IPS-18a (cell line): ENCODE measurements at regions not wholly inside any gene's neighbourhood (a gene's known extent, or its start where the extent isn't known, plus 50 kb on each side); places are given as distances from the start of the nearest gene placed in this dataset.

Experiments used
- H3K27ac ChIP-seq: one replicate; pipeline ENCODE4 v1.5.1; 2013; ENCODE audit warnings: low read length
- H3K27me3 ChIP-seq: one replicate; pipeline ENCODE4 v1.6.1; 2013; ENCODE audit warnings: mild to moderate bottlenecking, low read length; ENCODE audit not compliant: control insufficient read depth, insufficient read depth
- H3K36me3 ChIP-seq: one replicate; pipeline ENCODE4 v1.6.1; 2013; ENCODE audit warnings: low read depth, low read length; ENCODE audit not compliant: control insufficient read depth
- H3K4me1 ChIP-seq: one replicate; pipeline ENCODE4 v1.6.1; 2013; ENCODE audit warnings: low read depth, low read length; ENCODE audit not compliant: control insufficient read depth
- H3K4me3 ChIP-seq: one replicate; pipeline ENCODE4 v1.5.1; 2013; ENCODE audit warnings: low read length
- H3K9ac ChIP-seq: one replicate; pipeline ENCODE4 v1.6.1; 2013; ENCODE audit warnings: mild to moderate bottlenecking, low read length, moderate library complexity
- H3K9me3 ChIP-seq: one replicate; pipeline ENCODE4 v1.6.1; 2013; ENCODE audit warnings: low read depth, low read length; ENCODE audit not compliant: control insufficient read depth

GRCh38 chr7:84844771-84845170 lies 342.1 kb downstream of the SEMA3D start:
- no peaks in the 10 kb centered on the region for H3K9me3 ChIP-seq
- H3K36me3 ChIP-seq, result no peaks in the 10 kb centered on the region
- H3K27me3 ChIP-seq, result no peaks in the 10 kb centered on the region
- no peak overlapping the region for H3K9ac ChIP-seq
- H3K4me1 ChIP-seq, result no peaks in the 10 kb centered on the region
- H3K4me3 ChIP-seq, result no peak overlapping the region
- H3K27ac ChIP-seq, result no peak overlapping the region

GRCh38 chr7:84841809-84842208 lies 345.0 kb downstream of the SEMA3D start:
- Histone ChIP-seq H3K9me3 (no peaks in the 10 kb centered on the region), H3K4me1 (no peaks in the 10 kb centered on the region), H3K27me3 (no peaks in the 10 kb centered on the region), H3K9ac (no peak overlapping the region), H3K36me3 (no peaks in the 10 kb centered on the region), H3K4me3 (no peak overlapping the region), H3K27ac (no peak overlapping the region)

DNA sequence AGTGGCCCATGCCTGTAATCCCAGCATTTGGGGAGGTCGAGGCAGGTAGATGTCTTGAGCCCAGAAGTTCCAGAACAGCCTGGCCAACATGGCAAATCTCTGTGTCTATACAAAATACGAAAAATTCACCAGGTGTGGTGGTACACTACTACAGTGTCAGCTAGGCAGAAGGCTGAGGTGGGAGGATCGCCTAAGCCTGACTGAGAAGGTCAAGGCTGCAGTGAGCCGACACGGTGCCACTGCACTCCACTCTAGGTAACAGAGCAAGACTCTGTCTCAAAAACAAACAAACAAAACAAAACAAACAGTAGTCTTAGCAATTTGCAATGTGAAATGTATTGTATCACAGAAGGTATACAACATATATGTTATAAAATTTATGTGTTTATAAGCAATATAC lies 348.0 kb downstream of the SEMA3D start:
- Histone ChIP-seq H3K36me3 (no peaks in the 10 kb centered on the region), H3K27ac (no peak overlapping the region), H3K9me3 (no peaks in the 10 kb centered on the region), H3K4me3 (no peak overlapping the region), H3K4me1 (no peaks in the 10 kb centered on the region), H3K9ac (no peak overlapping the region), H3K27me3 (no peaks in the 10 kb centered on the region)

GRCh38 chr7:84837405-84837804 lies 349.5 kb downstream of the SEMA3D start:
- Histone ChIP-seq H3K4me3 (no peak overlapping the region), H3K36me3 (no peaks in the 10 kb centered on the region), H3K27me3 (no peaks in the 10 kb centered on the region), H3K4me1 (no peaks in the 10 kb centered on the region), H3K9ac (no peak overlapping the region), H3K27ac (no peak overlapping the region), H3K9me3 (no peaks in the 10 kb centered on the region)

DNA sequence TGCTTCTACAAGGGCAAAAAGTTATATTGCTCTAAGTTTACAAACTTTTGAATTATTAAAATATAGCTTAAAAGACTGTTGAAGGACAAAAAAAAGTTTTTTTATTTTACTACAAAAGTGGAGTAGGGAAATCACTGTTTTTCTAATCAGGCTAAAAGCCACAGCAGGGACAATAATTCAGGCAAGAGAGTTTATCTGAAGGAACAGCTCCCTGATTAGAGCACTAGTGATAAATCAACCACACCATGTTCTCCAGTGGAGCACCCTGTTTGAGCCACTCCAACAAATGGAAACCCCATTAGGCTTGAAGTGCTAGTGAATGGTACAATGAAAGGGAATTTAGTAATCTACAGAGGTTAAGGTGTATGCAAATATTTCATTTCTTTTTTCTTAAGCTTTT lies 357.1 kb downstream of the SEMA3D start:
- Histone ChIP-seq H3K4me1 (no peaks in the 10 kb centered on the region), H3K27ac (no peak overlapping the region), H3K9ac (no peak overlapping the region), H3K4me3 (no peak overlapping the region), H3K27me3 (no peaks in the 10 kb centered on the region), H3K9me3 (no peaks in the 10 kb centered on the region), H3K36me3 (no peaks in the 10 kb centered on the region)

DNA sequence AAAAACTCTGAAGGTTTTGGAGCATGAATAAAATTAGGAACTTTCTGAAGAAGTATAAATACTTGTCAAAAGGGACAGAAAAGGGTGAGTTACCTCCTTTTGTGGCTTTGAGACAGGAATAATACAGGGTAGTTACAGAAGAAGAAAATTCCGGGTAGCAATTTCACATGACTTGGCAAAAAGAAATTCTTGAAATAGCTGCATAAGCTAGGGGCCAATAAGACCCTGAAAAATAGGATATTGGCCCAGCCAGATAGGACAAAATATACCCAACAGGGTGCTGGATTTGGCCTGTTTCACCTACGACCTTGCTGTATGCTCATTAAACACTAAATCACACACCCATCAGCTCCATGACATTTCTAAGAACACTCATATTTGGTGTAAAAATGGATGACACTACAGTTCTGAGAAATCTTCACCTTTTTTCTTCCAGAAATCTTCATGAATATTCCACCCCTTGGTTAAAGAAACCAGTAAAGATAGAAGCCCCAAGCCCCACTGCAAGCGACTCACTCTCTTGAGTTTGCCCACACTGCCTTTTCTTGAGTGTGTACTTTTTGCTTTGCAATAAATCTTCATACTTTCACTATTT lies 362.7 kb downstream of the SEMA3D start:
- Histone ChIP-seq H3K27me3 (no peaks in the 10 kb centered on the region), H3K9me3 (no peaks in the 10 kb centered on the region), H3K4me1 (no peaks in the 10 kb centered on the region), H3K27ac (no peak overlapping the region), H3K4me3 (no peak overlapping the region), H3K9ac (no peak overlapping the region), H3K36me3 (no peaks in the 10 kb centered on the region)

- no peaks in the 10 kb centered on the region for H3K36me3 ChIP-seq
- no peak overlapping the region for H3K27ac ChIP-seq
- H3K4me3 ChIP-seq, result no peak overlapping the region
- H3K4me1 ChIP-seq, result no peaks in the 10 kb centered on the region
- H3K9ac ChIP-seq, result no peak overlapping the region
- no peaks in the 10 kb centered on the region for H3K9me3 ChIP-seq
- H3K27me3 ChIP-seq, result no peaks in the 10 kb centered on the region
Observed at GRCh38 chr7:84823530-84823929, 363.3 kb downstream of the SEMA3D start.

- Histone ChIP-seq H3K27ac (no peak overlapping the region), H3K27me3 (no peaks in the 10 kb centered on the region), H3K9me3 (no peaks in the 10 kb centered on the region), H3K4me1 (no peaks in the 10 kb centered on the region), H3K4me3 (no peak overlapping the region), H3K9ac (no peak overlapping the region), H3K36me3 (no peaks in the 10 kb centered on the region)
Observed at GRCh38 chr7:84822941-84823510, 363.8 kb downstream of the SEMA3D start.

DNA sequence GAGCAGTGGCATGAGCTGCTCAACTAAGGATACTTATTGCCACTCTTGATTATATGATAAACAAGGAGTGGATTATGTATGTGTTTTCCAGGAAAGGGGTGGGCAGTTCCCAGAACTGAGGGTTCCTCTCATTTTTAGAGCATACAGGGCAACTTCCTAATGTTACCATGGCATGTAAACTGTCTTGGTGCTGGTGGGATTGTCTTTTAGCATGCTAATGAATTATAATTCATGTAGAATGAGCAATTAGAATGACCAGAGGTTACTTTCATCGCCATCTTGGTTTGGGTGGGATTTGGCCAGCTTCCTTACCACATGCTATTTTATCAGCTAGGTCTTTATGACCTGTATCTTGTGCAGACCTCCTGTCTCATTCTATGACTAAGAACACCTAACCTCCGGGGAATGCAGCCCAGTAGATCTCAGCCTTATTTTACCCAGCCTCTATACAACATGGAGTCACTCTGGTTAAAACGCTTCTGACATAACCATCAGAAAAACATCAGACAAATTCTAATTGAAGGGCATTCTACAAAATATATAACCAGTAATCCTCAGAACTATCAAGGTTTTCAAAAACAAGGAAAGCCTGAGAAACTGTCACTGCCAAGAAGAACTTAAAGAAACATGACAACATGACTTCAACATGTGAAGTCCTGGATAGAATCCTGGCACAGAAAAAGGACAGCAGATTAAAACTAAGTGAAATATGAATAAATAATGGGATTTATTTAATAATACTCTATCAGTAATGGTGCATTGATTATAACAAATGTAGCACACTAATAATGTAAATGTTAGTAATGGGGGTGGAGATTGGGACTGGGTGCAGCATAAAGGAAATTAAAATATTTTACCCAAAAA lies 365.0 kb downstream of the SEMA3D start:
- Histone ChIP-seq H3K9me3 (no peaks in the 10 kb centered on the region), H3K4me3 (no peak overlapping the region), H3K27ac (no peak overlapping the region), H3K4me1 (no peaks in the 10 kb centered on the region), H3K9ac (no peak overlapping the region), H3K27me3 (no peaks in the 10 kb centered on the region), H3K36me3 (no peaks in the 10 kb centered on the region)

DNA sequence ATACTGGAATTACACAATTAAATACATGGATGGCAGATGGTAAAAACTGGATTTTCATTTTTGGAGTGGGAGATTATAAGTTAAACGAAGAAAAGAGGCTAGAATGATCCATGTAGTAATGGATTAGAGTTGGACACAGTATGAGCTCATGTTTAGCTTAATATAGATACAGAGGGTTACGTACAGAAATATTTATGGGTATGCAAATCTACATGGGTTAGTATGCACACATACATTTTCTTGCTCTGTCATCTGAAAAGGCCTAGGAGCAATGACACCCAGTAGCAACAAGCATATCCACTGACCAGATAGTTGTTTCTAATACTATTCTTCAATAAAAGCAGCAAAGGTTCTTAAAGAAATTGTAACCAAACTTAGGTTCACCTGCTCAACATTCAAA lies 366.4 kb downstream of the SEMA3D start:
- no peaks in the 10 kb centered on the region for H3K9me3 ChIP-seq
- H3K9ac ChIP-seq, result no peak overlapping the region
- H3K27me3 ChIP-seq, result no peaks in the 10 kb centered on the region
- H3K36me3 ChIP-seq, result no peaks in the 10 kb centered on the region
- no peak overlapping the region for H3K4me3 ChIP-seq
- no peak overlapping the region for H3K27ac ChIP-seq
- no peaks in the 10 kb centered on the region for H3K4me1 ChIP-seq

GRCh38 chr7:84817016-84817415 lies 369.8 kb downstream of the SEMA3D start:
- H3K9ac ChIP-seq, result no peak overlapping the region
- no peaks in the 10 kb centered on the region for H3K4me1 ChIP-seq
- no peaks in the 10 kb centered on the region for H3K36me3 ChIP-seq
- no peaks in the 10 kb centered on the region for H3K9me3 ChIP-seq
- H3K4me3 ChIP-seq, result no peak overlapping the region
- H3K27me3 ChIP-seq, result no peaks in the 10 kb centered on the region
- no peak overlapping the region for H3K27ac ChIP-seq

DNA sequence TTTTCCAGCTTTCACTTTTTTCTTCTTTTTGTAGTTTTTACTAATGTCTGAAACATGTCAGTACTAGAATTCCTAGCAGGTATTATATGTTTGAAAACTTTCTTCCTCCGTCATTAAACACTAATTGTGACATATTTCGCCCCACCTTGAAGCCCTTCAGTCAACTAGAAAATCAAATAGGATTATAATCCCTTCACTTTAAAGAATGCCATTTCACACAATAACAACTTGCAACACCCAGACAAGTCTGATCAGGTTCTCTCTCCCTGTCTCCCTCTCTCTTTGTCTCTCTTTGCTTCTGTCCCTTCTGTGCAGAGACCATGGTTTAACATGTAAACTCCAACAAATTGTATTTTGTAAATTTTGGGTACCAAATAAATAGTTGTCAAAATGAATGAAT lies 373.5 kb downstream of the SEMA3D start:
- no peaks in the 10 kb centered on the region for H3K36me3 ChIP-seq
- no peak overlapping the region for H3K27ac ChIP-seq
- H3K9me3 ChIP-seq, result no peaks in the 10 kb centered on the region
- H3K27me3 ChIP-seq, result no peaks in the 10 kb centered on the region
- no peak overlapping the region for H3K4me3 ChIP-seq
- H3K9ac ChIP-seq, result no peak overlapping the region
- no peaks in the 10 kb centered on the region for H3K4me1 ChIP-seq
